Activated CD8-positive, alpha-beta T cell treated with anti-CD3 and anti-CD28 coated beads for 36 hours (primary cell): ENCODE measurements at regions not wholly inside any gene's neighbourhood (a gene's known extent, or its start where the extent isn't known, plus 50 kb on each side); places are given as distances from the start of the nearest gene placed in this dataset.

Source experiments
- ATAC-seq: fragments of 200-7000 bp; cut with Tn5 transposase; one replicate; pipeline ENCODE4 v1.10.0; 2021; ENCODE audit warnings: mild to moderate bottlenecking, moderate library complexity
- CTCF ChIA-PET: fragments of 350-600 bp; sonication (Branson Sonifier 250); formaldehyde crosslinking; loops from one replicate; lab custom pipeline; 2021; ENCODE audit warnings: antibody characterized with exemption; lab: Charles Lee
- POLR2A ChIA-PET: fragments of 350-600 bp; sonication (Branson Sonifier 250); formaldehyde crosslinking; loops from one replicate; lab custom pipeline; 2021; ENCODE audit warnings: antibody characterized with exemption; lab: Charles Lee
- DNase-seq: peaks from one replicate; pipeline ENCODE4 v3.0.0-alpha.2; 2020
- H3K27ac Mint-ChIP-seq: one replicate; pipeline ENCODE4 v1.8.0; 2021; ENCODE audit warnings: mild to moderate bottlenecking, mixed read lengths
- H3K27me3 Mint-ChIP-seq: one replicate; pipeline ENCODE4 v1.8.0; 2021; ENCODE audit warnings: mixed read lengths
- H3K36me3 Mint-ChIP-seq: one replicate; pipeline ENCODE4 v1.8.0; 2021; ENCODE audit warnings: low read depth, mixed read lengths
- H3K4me1 Mint-ChIP-seq: one replicate; pipeline ENCODE4 v1.8.0; 2021; ENCODE audit warnings: low read depth, mixed read lengths
- H3K4me3 Mint-ChIP-seq: one replicate; pipeline ENCODE4 v1.8.0; 2021; ENCODE audit warnings: mild to moderate bottlenecking, moderate library complexity, mixed read lengths
- H3K9me3 Mint-ChIP-seq: one replicate; pipeline ENCODE4 v1.8.0; 2021; ENCODE audit warnings: mixed read lengths
- intact Hi-C: fragments of 100-400 bp; cut with micrococcal nuclease; formaldehyde crosslinking; loops from one replicate; pipeline ENCODE4 v1.10.0; 2022
- TF ChIP-seq, protein P1 (sequence below): fragments of 200-600 bp; IDR thresholded peaks from one replicate; pipeline ENCODE4 v1.8.0; 2022; ENCODE audit warnings: antibody characterized with exemption, mild to moderate bottlenecking

DNA sequence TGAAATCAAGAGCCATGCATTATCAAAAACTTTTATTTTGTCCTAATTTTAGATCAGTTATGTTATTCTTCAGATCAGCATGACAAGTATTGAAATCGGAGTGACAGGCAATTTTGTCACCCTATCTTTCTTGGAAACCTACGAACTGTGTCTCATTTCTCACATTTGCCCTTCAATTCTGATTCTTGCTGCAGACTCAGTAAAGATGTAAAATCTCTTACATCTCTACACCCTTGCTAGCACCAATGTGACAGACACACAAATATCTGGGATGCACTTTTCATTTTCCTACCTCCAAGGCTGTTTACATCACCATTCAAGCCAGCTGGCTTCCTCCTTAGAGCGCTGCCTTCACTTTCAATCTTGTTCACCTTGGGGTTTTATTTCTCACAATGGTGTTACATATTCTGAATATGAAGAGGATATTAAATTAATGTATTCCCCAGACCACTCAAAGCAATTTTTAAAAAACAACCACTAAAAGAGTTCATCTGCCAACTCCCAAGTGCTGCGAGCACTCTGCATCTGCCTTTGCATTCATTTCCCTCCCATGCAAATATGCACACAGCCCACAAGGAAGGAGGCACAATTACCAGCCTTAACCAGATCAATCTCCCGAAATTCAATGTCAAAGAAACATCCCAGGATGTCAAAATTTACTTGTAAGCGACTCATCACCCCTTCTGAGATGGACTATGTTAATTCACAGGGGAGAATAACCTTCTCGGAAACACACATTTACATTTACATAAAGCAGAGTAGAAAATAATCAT lies 164.3 kb downstream of the ENC1 start:
- ChIA-PET POLR2A (no interaction called here), CTCF (no interaction called here)
- DNase-seq (no peak), ATAC-seq (no peak)
- no peak overlapping the region for H3K27ac Mint-ChIP-seq
- no peaks in the 10 kb centered on the region for H3K36me3 Mint-ChIP-seq
- H3K4me3 Mint-ChIP-seq = no peak overlapping the region
- TF ChIP-seq, protein P1, sequence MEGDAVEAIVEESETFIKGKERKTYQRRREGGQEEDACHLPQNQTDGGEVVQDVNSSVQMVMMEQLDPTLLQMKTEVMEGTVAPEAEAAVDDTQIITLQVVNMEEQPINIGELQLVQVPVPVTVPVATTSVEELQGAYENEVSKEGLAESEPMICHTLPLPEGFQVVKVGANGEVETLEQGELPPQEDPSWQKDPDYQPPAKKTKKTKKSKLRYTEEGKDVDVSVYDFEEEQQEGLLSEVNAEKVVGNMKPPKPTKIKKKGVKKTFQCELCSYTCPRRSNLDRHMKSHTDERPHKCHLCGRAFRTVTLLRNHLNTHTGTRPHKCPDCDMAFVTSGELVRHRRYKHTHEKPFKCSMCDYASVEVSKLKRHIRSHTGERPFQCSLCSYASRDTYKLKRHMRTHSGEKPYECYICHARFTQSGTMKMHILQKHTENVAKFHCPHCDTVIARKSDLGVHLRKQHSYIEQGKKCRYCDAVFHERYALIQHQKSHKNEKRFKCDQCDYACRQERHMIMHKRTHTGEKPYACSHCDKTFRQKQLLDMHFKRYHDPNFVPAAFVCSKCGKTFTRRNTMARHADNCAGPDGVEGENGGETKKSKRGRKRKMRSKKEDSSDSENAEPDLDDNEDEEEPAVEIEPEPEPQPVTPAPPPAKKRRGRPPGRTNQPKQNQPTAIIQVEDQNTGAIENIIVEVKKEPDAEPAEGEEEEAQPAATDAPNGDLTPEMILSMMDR = no peak
- H3K4me1 Mint-ChIP-seq = peaks cover 3% of the 10 kb centered on the region
- intact Hi-C loops = no loop called here
- peaks cover 9% of the 10 kb centered on the region for H3K27me3 Mint-ChIP-seq
- no peaks in the 10 kb centered on the region for H3K9me3 Mint-ChIP-seq

- Mint-ChIP-seq H3K27me3 (peaks cover 8% of the 10 kb centered on the region), H3K27ac (no peak overlapping the region), H3K4me3 (no peak overlapping the region), H3K9me3 (no peaks in the 10 kb centered on the region), H3K36me3 (no peaks in the 10 kb centered on the region), H3K4me1 (peaks cover 3% of the 10 kb centered on the region)
- ChIA-PET CTCF (no interaction called here), POLR2A (no interaction called here)
- TF ChIP-seq, protein P1 = no peak
- DNase-seq (no peak), ATAC-seq (no peak)
- intact Hi-C loops = no loop called here
Observed at GRCh38 chr5:74471875-74472274, 168.7 kb downstream of the ENC1 start.

GRCh38 chr5:74469234-74469994 lies 171.1 kb downstream of the ENC1 start:
- Mint-ChIP-seq H3K4me3 (no peak overlapping the region), H3K36me3 (no peaks in the 10 kb centered on the region), H3K4me1 (no peaks in the 10 kb centered on the region), H3K27ac (no peak overlapping the region), H3K9me3 (no peaks in the 10 kb centered on the region), H3K27me3 (peaks cover 8% of the 10 kb centered on the region)
- DNase-seq = no peak
- CTCF ChIA-PET = no interaction called here
- POLR2A ChIA-PET = no interaction called here
- TF ChIP-seq, protein P1 = no peak
- intact Hi-C loops = no loop called here
- ATAC-seq = no peak

DNA sequence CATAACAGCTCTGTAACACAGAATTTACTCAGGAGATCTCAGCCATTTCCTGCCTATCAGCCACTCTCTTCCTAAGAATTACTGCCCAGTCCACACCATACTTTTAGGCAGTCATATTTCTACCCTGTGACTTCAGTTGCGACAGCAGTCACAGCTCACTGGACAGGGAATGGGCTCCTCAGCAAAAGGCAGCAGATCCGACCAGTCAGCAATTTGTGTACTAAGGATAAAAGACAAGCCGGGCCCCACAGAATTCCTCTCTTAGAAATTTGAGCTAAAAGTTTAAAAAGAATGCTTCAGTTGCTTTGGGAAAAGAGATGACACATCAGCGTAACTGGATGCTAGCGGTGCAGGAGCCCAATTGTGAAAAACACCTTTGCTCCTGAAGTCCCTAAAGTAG lies 172.1 kb downstream of the ENC1 start:
- Mint-ChIP-seq H3K4me3 (no peak overlapping the region), H3K9me3 (no peaks in the 10 kb centered on the region), H3K27me3 (peaks cover 9% of the 10 kb centered on the region), H3K27ac (no peak overlapping the region), H3K4me1 (no peaks in the 10 kb centered on the region), H3K36me3 (no peaks in the 10 kb centered on the region)
- TF ChIP-seq, protein P1 = no peak
- ChIA-PET POLR2A (no interaction called here), CTCF (no interaction called here)
- intact Hi-C loops = no loop called here
- ATAC-seq = no peak
- DNase-seq = no peak

- no peak for ATAC-seq
- POLR2A ChIA-PET = no interaction called here
- intact Hi-C loops = no loop called here
Observed at GRCh38 chr5:74465724-74466123, 174.8 kb downstream of the ENC1 start.

More at GRCh38 chr5:74465724-74466123, 174.8 kb downstream of the ENC1 start:
- Mint-ChIP-seq H3K4me3 (no peak overlapping the region), H3K9me3 (no peaks in the 10 kb centered on the region), H3K27ac (no peak overlapping the region), H3K27me3 (peaks cover 9% of the 10 kb centered on the region), H3K36me3 (no peaks in the 10 kb centered on the region), H3K4me1 (no peaks in the 10 kb centered on the region)
- TF ChIP-seq, protein P1 = no peak
- CTCF ChIA-PET = no interaction called here
- no peak for DNase-seq
